ENCODE measurements at regions not wholly inside any gene's neighbourhood (a gene's known extent, or its start where the extent isn't known, plus 50 kb on each side); places are given as distances from the start of the nearest gene placed in this dataset.
"Not testable (repeated sequence)": the region's sequence is repeated elsewhere in the genome, so short reads cannot be mapped to it uniquely, and the experiment has no call there.

DNA sequence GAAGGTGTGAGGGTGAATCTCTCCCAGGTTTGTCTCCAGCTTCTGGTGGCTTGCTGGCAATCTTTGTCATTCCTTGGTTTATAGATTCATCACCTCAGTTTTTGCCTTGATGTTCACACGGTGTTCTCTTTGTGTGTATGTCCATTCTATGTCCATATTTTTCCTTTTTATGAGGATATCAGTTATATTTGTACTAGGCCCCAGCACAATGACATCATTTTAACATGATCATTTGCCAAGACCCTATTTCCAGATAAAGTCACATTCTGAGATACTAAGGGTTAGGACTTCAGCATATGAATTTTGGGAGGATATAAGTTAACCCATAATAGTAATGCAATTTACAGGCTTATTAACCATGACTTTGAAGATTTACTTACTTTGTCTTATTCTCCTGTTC is 649.0 kb downstream of the CPS1 start:
- no peaks in the 10 kb centered on the region for H3K36me3 ChIP-seq (replicated peaks)
- H3K4me3 ChIP-seq (ENCODE audit: low read depth, low read length), result no peak overlapping the region
- in situ Hi-C loops (cut with HindIII; ENCODE audit: low pct_ligation_motif_present, low sequenced_read_pairs), result no loop called here
- TF ChIP-seq, protein P1, sequence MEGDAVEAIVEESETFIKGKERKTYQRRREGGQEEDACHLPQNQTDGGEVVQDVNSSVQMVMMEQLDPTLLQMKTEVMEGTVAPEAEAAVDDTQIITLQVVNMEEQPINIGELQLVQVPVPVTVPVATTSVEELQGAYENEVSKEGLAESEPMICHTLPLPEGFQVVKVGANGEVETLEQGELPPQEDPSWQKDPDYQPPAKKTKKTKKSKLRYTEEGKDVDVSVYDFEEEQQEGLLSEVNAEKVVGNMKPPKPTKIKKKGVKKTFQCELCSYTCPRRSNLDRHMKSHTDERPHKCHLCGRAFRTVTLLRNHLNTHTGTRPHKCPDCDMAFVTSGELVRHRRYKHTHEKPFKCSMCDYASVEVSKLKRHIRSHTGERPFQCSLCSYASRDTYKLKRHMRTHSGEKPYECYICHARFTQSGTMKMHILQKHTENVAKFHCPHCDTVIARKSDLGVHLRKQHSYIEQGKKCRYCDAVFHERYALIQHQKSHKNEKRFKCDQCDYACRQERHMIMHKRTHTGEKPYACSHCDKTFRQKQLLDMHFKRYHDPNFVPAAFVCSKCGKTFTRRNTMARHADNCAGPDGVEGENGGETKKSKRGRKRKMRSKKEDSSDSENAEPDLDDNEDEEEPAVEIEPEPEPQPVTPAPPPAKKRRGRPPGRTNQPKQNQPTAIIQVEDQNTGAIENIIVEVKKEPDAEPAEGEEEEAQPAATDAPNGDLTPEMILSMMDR (IDR thresholded peaks at IDR 0.05; ENCODE audit: low read depth, low read length, missing control alignments), result no peak
- H3K27ac ChIP-seq, result no peak overlapping the region
- DNase-seq, result no peak
- H3K27me3 ChIP-seq (replicated peaks), result no peaks in the 10 kb centered on the region

DNA sequence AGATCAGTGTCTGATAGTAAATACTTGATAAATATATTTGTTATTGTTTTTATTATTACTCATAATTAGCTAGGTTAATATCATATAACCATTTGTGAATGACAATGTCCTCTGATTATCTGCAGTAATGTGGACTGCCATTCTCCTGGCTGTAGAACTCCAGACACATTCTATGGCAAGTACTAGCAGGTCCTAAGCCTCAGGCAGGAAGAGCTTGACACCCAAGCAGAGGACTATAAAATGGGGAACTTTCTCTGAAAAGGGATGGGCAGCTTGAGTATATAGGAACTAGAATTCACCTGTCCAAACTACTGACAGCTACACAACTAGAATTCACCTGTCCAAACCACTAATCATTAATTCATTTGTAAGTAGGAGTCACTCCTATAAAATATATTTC is 649.4 kb downstream of the CPS1 start:
- in situ Hi-C loops (cut with HindIII; ENCODE audit: low pct_ligation_motif_present, low sequenced_read_pairs), result no loop called here
- no peaks in the 10 kb centered on the region for H3K27me3 ChIP-seq (replicated peaks)
- DNase-seq, result no peak
- H3K27ac ChIP-seq, result no peak overlapping the region
- no peak overlapping the region for H3K4me3 ChIP-seq (ENCODE audit: low read depth, low read length)
- TF ChIP-seq, protein P1 (IDR thresholded peaks at IDR 0.05; ENCODE audit: low read depth, low read length, missing control alignments), result no peak
- H3K36me3 ChIP-seq (replicated peaks), result no peaks in the 10 kb centered on the region

DNA sequence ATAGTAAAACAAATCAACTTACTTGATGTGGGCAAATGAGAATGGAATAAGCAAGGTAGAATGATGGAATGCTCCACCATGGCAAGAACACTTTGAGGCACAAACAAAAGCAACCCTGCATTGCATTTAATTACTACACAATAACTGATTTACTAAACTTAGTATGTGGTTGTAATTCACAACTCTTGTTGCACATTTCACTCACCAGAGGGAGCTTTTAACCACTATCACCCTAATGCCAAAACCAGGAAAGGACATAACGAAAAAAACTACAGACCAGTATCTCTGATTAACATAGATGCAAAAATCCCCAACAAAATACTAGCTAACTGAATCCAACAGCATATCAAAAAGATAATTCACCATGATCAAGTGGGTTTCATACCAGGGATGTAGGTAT is 659.8 kb downstream of the CPS1 start:
- H3K4me3 ChIP-seq (ENCODE audit: low read depth, low read length), result no peak overlapping the region
- H3K27me3 ChIP-seq (replicated peaks), result no peaks in the 10 kb centered on the region
- TF ChIP-seq, protein P1 (IDR thresholded peaks at IDR 0.05; ENCODE audit: low read depth, low read length, missing control alignments), result peak; percentile 5
- in situ Hi-C loops (cut with HindIII; ENCODE audit: low pct_ligation_motif_present, low sequenced_read_pairs), result no loop called here
- no peaks in the 10 kb centered on the region for H3K36me3 ChIP-seq (replicated peaks)
- H3K27ac ChIP-seq, result no peak overlapping the region
- DNase-seq, result no peak

DNA sequence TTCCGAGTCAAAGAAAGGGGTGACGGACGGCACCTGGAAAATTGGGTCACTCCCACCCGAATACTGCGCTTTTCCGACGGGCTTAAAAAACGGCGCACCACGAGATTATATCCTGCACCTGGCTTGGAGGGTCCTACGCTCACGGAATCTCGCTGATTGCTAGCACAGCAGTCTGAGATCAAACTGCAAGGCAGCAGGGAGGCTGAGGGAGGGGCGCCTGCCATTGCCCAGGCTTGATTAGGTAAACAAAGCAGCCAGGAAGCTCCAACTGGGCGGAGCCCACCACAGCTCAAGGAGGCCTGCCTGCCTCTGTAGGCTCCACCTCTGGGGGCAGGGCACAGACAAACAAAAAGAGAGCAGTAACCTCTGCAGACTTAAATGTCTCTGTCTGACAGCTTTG is 663.1 kb downstream of the CPS1 start:
- H3K36me3 ChIP-seq (replicated peaks); H3K27ac ChIP-seq; DNase-seq; H3K4me3 ChIP-seq (ENCODE audit: low read depth, low read length); in situ Hi-C loops (cut with HindIII; ENCODE audit: low pct_ligation_motif_present, low sequenced_read_pairs); H3K27me3 ChIP-seq (replicated peaks): not testable (repeated sequence)

DNA sequence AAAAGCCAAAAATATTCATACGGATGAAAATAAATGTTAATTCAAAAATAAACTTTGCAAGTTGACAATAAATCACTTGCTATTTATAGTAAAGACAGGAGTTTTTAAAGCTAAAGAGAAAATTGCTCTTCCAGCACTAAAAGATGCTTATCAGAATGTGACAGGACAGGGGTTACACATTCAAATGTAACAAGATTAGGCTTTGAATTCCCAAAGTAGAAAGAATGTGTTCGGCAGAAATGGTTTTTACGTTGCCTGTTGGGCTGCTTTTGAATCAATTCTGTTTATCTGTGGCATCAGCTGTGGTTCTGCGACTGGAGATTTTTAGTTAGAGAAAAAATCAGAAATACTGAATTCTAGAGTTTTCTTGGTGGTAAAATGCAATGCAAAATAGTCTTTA is 669.4 kb downstream of the CPS1 start:
- Histone ChIP-seq H3K4me3 (ENCODE audit: low read depth, low read length) (no peak overlapping the region), H3K27ac (no peak overlapping the region), H3K27me3 (replicated peaks) (no peaks in the 10 kb centered on the region), H3K36me3 (replicated peaks) (no peaks in the 10 kb centered on the region)
- DNase-seq, result no peak
- in situ Hi-C loops (cut with HindIII; ENCODE audit: low pct_ligation_motif_present, low sequenced_read_pairs), result no loop called here
- TF ChIP-seq, protein P1 (IDR thresholded peaks at IDR 0.05; ENCODE audit: low read depth, low read length, missing control alignments), result no peak

DNA sequence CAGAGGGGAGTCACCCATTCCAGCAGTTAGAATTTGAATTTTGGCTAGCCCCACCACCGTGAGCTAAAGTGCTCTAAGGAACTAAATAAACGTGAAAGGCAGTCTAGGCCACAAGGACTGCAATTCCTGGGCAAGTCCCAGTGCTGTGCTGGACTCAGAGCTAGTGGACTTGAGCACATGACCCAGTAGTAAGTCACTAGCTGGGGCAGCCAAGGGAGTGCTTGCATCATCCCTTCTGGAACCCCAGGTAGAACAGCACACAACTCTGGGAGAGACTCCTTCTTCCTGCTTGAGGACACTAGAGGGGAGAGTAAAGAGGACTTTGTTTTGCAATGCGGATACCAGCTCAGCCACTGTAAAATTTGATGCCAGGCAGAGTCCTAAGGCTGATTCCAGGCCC is 672.2 kb downstream of the CPS1 start:
- Histone ChIP-seq H3K27ac (no peak overlapping the region), H3K4me3 (ENCODE audit: low read depth, low read length) (no peak overlapping the region), H3K27me3 (replicated peaks) (no peaks in the 10 kb centered on the region), H3K36me3 (replicated peaks) (no peaks in the 10 kb centered on the region)
- in situ Hi-C loops (cut with HindIII; ENCODE audit: low pct_ligation_motif_present, low sequenced_read_pairs), result no loop called here
- TF ChIP-seq, protein P1 (IDR thresholded peaks at IDR 0.05; ENCODE audit: low read depth, low read length, missing control alignments), result no peak
- no peak for DNase-seq
